Ovary (tissue), 3 donors: ENCODE measurements at regions not wholly inside any gene's neighbourhood (a gene's known extent, or its start where the extent isn't known, plus 50 kb on each side); places are given as distances from the start of the nearest gene placed in this dataset.

ENCODE experiments used
- EP300 ChIP-seq: sonication (generic); formaldehyde crosslinking; IDR thresholded peaks from one replicate; pipeline ENCODE4 v1.6.1; 2017; ENCODE audit warnings: antibody characterized with exemption
- POLR2A ChIP-seq: fragments of 450-650 bp; IDR thresholded peaks from one replicate; pipeline ENCODE4 v1.6.1; 2017; ENCODE audit warnings: antibody characterized with exemption, mild to moderate bottlenecking, moderate library complexity
- TF ChIP-seq, protein P1 (sequence below), 3 donors: fragments of 450-650 bp in 2 of 3; fragments of 200-600 bp in 1 of 3; IDR thresholded peaks; one replicate each; pipeline versions ENCODE4 v1.5.1 to v1.8.0; 2016 to 2022; ENCODE audit warnings: antibody characterized with exemption in 3 of 3, mild to moderate bottlenecking in 1 of 3
- donor health status: DM: no; HTN: no; CAD: no.

DNA sequence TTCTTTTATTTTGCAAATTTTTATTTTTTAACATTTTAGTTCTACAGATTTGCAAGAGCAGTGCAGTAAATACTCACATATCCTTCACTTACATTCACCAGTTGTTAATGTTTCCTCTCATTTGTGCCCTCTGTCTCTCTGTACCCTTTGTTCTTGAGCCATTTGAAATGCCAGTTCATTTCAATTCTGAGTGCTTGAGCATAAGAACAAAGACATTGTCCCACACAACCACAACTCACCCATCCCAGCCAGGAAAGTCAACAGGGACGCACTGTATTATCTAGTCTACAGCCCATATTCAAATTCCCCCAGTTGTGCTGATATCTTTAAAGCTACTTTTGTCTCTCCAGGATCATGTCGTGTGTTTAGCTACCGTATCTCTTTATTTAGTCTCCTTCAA lies 141.4 kb upstream of the SLC6A11 start:
- TF ChIP-seq, protein P1, sequence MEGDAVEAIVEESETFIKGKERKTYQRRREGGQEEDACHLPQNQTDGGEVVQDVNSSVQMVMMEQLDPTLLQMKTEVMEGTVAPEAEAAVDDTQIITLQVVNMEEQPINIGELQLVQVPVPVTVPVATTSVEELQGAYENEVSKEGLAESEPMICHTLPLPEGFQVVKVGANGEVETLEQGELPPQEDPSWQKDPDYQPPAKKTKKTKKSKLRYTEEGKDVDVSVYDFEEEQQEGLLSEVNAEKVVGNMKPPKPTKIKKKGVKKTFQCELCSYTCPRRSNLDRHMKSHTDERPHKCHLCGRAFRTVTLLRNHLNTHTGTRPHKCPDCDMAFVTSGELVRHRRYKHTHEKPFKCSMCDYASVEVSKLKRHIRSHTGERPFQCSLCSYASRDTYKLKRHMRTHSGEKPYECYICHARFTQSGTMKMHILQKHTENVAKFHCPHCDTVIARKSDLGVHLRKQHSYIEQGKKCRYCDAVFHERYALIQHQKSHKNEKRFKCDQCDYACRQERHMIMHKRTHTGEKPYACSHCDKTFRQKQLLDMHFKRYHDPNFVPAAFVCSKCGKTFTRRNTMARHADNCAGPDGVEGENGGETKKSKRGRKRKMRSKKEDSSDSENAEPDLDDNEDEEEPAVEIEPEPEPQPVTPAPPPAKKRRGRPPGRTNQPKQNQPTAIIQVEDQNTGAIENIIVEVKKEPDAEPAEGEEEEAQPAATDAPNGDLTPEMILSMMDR (IDR thresholded peaks at IDR 0.05) = no peak
- TF ChIP-seq POLR2A (no peak), EP300 (no peak)
